GM19043 (cell line): ENCODE measurements at regions not wholly inside any gene's neighbourhood (a gene's known extent, or its start where the extent isn't known, plus 50 kb on each side); places are given as distances from the start of the nearest gene placed in this dataset.

Experiments used
- ATAC-seq: cut with Tn5 transposase; IDR thresholded peaks from one replicate; pipeline ENCODE4 v1.9.1; 2021; ENCODE audit warnings: low read depth; ENCODE audit not compliant: unreplicated experiment

GRCh38 chr11:39149214-39149613 is 2310.2 kb downstream of the LRRC4C start:
- no peak for ATAC-seq

GRCh38 chr11:39145346-39145745 is 2314.1 kb downstream of the LRRC4C start:
- no peak for ATAC-seq

GRCh38 chr11:39144351-39145130 is 2314.9 kb downstream of the LRRC4C start:
- ATAC-seq, result no peak

- ATAC-seq, result no peak
Observed at GRCh38 chr11:39139581-39139980, 2319.9 kb downstream of the LRRC4C start.

GRCh38 chr11:39120890-39121289 is 2338.6 kb downstream of the LRRC4C start:
- ATAC-seq, result no peak

GRCh38 chr11:39113606-39114005 is 2345.8 kb downstream of the LRRC4C start:
- no peak for ATAC-seq

- ATAC-seq, result no peak
Observed at GRCh38 chr11:39102236-39102635, 2357.2 kb downstream of the LRRC4C start.

- ATAC-seq, result no peak
Observed at GRCh38 chr11:39078465-39078864, 2381.0 kb downstream of the LRRC4C start.

GRCh38 chr11:39037611-39038010 is 2421.8 kb downstream of the LRRC4C start:
- no peak for ATAC-seq

GRCh38 chr11:39036021-39036420 is 2423.4 kb downstream of the LRRC4C start:
- ATAC-seq, result no peak

- no peak for ATAC-seq
Observed at GRCh38 chr11:39021539-39021938, 2423.5 kb upstream of the RAG2 start.

- no peak for ATAC-seq
Observed at GRCh38 chr11:39011797-39012196, 2413.8 kb upstream of the RAG2 start.

- ATAC-seq, result no peak
Observed at GRCh38 chr11:38990841-38991240, 2392.8 kb upstream of the RAG2 start.

GRCh38 chr11:38990139-38990538 is 2392.1 kb upstream of the RAG2 start:
- ATAC-seq, result no peak

GRCh38 chr11:38988908-38989307 is 2390.9 kb upstream of the RAG2 start:
- ATAC-seq, result no peak

GRCh38 chr11:38972220-38972619 is 2374.2 kb upstream of the RAG2 start:
- ATAC-seq, result no peak

- ATAC-seq, result no peak
Observed at GRCh38 chr11:38971141-38971540, 2373.1 kb upstream of the RAG2 start.

GRCh38 chr11:38968951-38969350 is 2370.9 kb upstream of the RAG2 start:
- ATAC-seq, result no peak

- no peak for ATAC-seq
Observed at GRCh38 chr11:38952698-38953097, 2354.7 kb upstream of the RAG2 start.

GRCh38 chr11:38950867-38951266 is 2352.8 kb upstream of the RAG2 start:
- ATAC-seq, result no peak

GRCh38 chr11:38948392-38948791 is 2350.4 kb upstream of the RAG2 start:
- ATAC-seq, result no peak

GRCh38 chr11:38937709-38938108 is 2339.7 kb upstream of the RAG2 start:
- no peak for ATAC-seq

- no peak for ATAC-seq
Observed at GRCh38 chr11:38935941-38936340, 2337.9 kb upstream of the RAG2 start.
